MM.1S (cell line): ENCODE measurements at regions not wholly inside any gene's neighbourhood (a gene's known extent, or its start where the extent isn't known, plus 50 kb on each side); places are given as distances from the start of the nearest gene placed in this dataset.

Experiments
- DNase-seq: peaks from one replicate; pipeline ENCODE4 v3.0.0-alpha.2; 2015
- H2AFZ ChIP-seq: fragments of 300-600 bp; sonication (generic); 2 replicates; pipeline ENCODE4 v1.6.0; 2016; ENCODE audit warnings: antibody characterized with exemption, low read length
- H3F3A ChIP-seq: fragments of 300-600 bp; sonication (generic); 2 replicates; pipeline ENCODE4 v1.6.1; 2016; ENCODE audit warnings: mild to moderate bottlenecking, antibody characterized with exemption, low read length, moderate library complexity, mixed read lengths; ENCODE audit not compliant: insufficient read depth
- H3K27ac ChIP-seq: fragments of 300-600 bp; sonication (generic); 2 replicates; pipeline ENCODE4 v1.5.1; 2016; ENCODE audit warnings: mild to moderate bottlenecking, low read length
- H3K27me3 ChIP-seq: fragments of 300-600 bp; sonication (generic); replicated peaks from 2 replicates; pipeline ENCODE4 v1.6.0; 2016; ENCODE audit warnings: low read length; ENCODE audit not compliant: insufficient read depth
- H3K36me3 ChIP-seq: fragments of 300-600 bp; sonication (generic); replicated peaks from 2 replicates; pipeline ENCODE4 v1.6.1; 2016; ENCODE audit warnings: mild to moderate bottlenecking, low read length, mixed read lengths; ENCODE audit not compliant: insufficient read depth
- H3K4me1 ChIP-seq: fragments of 300-600 bp; sonication (generic); 2 replicates; pipeline ENCODE4 v1.6.1; 2016; ENCODE audit warnings: low read length, mixed read lengths
- H3K4me2 ChIP-seq: fragments of 300-600 bp; sonication (generic); 2 replicates; pipeline ENCODE4 v1.6.0; 2016; ENCODE audit warnings: low read depth, low read length
- H3K4me3 ChIP-seq: fragments of 300-600 bp; sonication (generic); 2 replicates; pipeline ENCODE4 v1.5.1; 2016; ENCODE audit warnings: low read length, mixed read lengths
- H3K79me2 ChIP-seq: fragments of 300-600 bp; sonication (generic); 2 replicates; pipeline ENCODE4 v1.6.1; 2016; ENCODE audit warnings: mixed run types, low read length, mixed read lengths
- H3K9ac ChIP-seq: fragments of 300-600 bp; sonication (generic); 2 replicates; pipeline ENCODE4 v1.6.1; 2016; ENCODE audit warnings: low read length, mixed read lengths
- H3K9me2 ChIP-seq: fragments of 300-600 bp; sonication (generic); replicated peaks from 2 replicates; pipeline ENCODE4 v1.6.1; 2016; ENCODE audit warnings: mild to moderate bottlenecking, low read length, mixed read lengths; ENCODE audit not compliant: insufficient read depth
- H3K9me3 ChIP-seq: fragments of 300-600 bp; sonication (generic); replicated peaks from 2 replicates; pipeline ENCODE4 v1.6.1; 2016; ENCODE audit warnings: mild to moderate bottlenecking, low read length, mixed read lengths; ENCODE audit not compliant: insufficient read depth
- H4K20me1 ChIP-seq: fragments of 300-600 bp; sonication (generic); 2 replicates; pipeline ENCODE4 v1.6.1; 2016; ENCODE audit warnings: mild to moderate bottlenecking, low read length, moderate library complexity, mixed read lengths; ENCODE audit not compliant: insufficient read depth
- CTCF ChIP-seq: fragments of 300-600 bp; sonication (generic); IDR thresholded peaks from 2 replicates; pipeline ENCODE4 v1.5.1; 2016; ENCODE audit warnings: antibody characterized with exemption, low read length, mixed read lengths
- EZH2 ChIP-seq: fragments of 300-600 bp; sonication (generic); optimal IDR thresholded peaks from 2 replicates; pipeline ENCODE3; 2017; ENCODE audit warnings: low read depth, mild to moderate bottlenecking, antibody characterized with exemption, low read length, mixed read lengths
- EZH2phosphoT487 ChIP-seq: fragments of 300-600 bp; sonication (generic); IDR thresholded peaks from 2 replicates; pipeline ENCODE4 v1.6.1; 2018; ENCODE audit warnings: antibody characterized with exemption, low read length

DNA sequence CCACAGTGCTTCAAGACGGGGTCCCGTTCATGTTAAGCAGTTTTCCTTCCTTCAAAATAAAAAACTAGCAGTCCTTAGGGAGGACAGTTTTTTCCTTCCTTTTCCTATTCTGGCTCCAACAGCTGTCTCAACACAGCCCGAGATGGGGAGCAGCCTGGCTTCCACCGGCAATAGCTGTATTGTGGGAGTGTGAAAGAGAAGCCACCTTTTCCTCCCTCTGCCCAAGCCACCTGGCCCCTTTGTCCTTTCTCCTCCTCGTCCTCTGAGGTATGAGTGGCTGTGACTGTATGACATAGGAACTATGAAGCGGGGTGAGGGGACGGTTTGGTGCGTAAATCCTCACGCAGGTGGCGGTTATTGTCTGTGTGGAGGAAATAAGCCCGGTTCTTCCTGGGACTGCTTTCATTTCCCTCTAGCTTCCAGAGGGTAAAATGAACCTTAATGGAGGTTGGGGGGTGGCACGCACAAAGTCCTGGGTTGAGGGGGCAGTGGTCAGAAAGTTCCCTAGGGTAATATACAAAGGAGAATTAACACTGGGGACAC is 292.0 kb upstream of the DMRT1 start:
- Histone ChIP-seq H3K9me3 (no peaks in the 10 kb centered on the region), H3K27ac (no peak overlapping the region), H3K36me3 (no peaks in the 10 kb centered on the region), H2AFZ (no peak overlapping the region), H3K79me2 (peaks cover 2% of the 10 kb centered on the region; the same call in 1 of the 2 replicates), H3F3A (no peaks in the 10 kb centered on the region), H3K9ac (no peak overlapping the region), H3K4me1 (no peaks in the 10 kb centered on the region), H3K27me3 (no peaks in the 10 kb centered on the region), H3K9me2 (no peaks in the 10 kb centered on the region), H3K4me3 (no peak overlapping the region), H3K4me2 (no peak overlapping the region), H4K20me1 (no peaks in the 10 kb centered on the region)
- DNase-seq: no peak
- TF ChIP-seq EZH2phosphoT487 (no peak), EZH2 (no peak), CTCF (no peak)

DNA sequence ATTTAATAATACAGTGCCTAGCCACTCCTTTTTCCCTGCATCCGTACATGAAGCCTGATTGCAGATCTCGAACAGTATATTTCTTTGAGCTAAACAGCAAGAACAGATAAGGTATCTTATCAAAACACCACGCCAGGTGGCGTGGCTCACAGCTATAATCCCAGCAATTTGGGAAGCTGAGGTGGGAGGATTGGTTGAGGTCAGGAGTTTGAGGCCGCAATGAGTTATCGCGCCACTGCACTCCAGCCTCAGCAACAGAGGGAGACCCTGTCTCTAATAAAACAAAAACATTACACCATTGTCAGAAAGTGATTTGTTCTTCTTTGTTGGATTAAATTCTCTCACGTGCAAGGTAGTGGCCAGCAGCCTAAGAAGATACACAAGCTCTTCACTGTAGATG is 291.2 kb upstream of the DMRT1 start:
- TF ChIP-seq EZH2 (no peak), CTCF (no peak), EZH2phosphoT487 (no peak)
- Histone ChIP-seq H3K4me3 (no peak overlapping the region), H3K36me3 (no peaks in the 10 kb centered on the region), H3K27ac (no peak overlapping the region), H4K20me1 (no peaks in the 10 kb centered on the region), H3F3A (no peaks in the 10 kb centered on the region), H3K9me2 (no peaks in the 10 kb centered on the region), H3K79me2 (peaks cover 2% of the 10 kb centered on the region; the same call in 1 of the 2 replicates), H2AFZ (no peak overlapping the region), H3K4me2 (no peak overlapping the region), H3K27me3 (no peaks in the 10 kb centered on the region), H3K9ac (no peak overlapping the region), H3K4me1 (no peaks in the 10 kb centered on the region), H3K9me3 (no peaks in the 10 kb centered on the region)
- DNase-seq: no peak

GRCh38 chr9:551986-552929 is 289.2 kb upstream of the DMRT1 start:
- Histone ChIP-seq H3K9me3 (no peaks in the 10 kb centered on the region), H2AFZ (no peak overlapping the region), H3K36me3 (no peaks in the 10 kb centered on the region), H3K4me3 (no peak overlapping the region), H3K9ac (no peak overlapping the region), H4K20me1 (no peaks in the 10 kb centered on the region), H3K27ac (no peak overlapping the region), H3K9me2 (no peaks in the 10 kb centered on the region), H3K4me1 (no peaks in the 10 kb centered on the region), H3F3A (no peaks in the 10 kb centered on the region), H3K79me2 (peaks cover 2% of the 10 kb centered on the region; the same call in 1 of the 2 replicates), H3K27me3 (no peaks in the 10 kb centered on the region), H3K4me2 (no peak overlapping the region)
- DNase-seq: no peak
- no peak for TF ChIP-seq EZH2
- no peak for TF ChIP-seq EZH2phosphoT487
- TF ChIP-seq CTCF: no peak
